ENCODE measurements at regions not wholly inside any gene's neighbourhood (a gene's known extent, or its start where the extent isn't known, plus 50 kb on each side); places are given as distances from the start of the nearest gene placed in this dataset.

DNA sequence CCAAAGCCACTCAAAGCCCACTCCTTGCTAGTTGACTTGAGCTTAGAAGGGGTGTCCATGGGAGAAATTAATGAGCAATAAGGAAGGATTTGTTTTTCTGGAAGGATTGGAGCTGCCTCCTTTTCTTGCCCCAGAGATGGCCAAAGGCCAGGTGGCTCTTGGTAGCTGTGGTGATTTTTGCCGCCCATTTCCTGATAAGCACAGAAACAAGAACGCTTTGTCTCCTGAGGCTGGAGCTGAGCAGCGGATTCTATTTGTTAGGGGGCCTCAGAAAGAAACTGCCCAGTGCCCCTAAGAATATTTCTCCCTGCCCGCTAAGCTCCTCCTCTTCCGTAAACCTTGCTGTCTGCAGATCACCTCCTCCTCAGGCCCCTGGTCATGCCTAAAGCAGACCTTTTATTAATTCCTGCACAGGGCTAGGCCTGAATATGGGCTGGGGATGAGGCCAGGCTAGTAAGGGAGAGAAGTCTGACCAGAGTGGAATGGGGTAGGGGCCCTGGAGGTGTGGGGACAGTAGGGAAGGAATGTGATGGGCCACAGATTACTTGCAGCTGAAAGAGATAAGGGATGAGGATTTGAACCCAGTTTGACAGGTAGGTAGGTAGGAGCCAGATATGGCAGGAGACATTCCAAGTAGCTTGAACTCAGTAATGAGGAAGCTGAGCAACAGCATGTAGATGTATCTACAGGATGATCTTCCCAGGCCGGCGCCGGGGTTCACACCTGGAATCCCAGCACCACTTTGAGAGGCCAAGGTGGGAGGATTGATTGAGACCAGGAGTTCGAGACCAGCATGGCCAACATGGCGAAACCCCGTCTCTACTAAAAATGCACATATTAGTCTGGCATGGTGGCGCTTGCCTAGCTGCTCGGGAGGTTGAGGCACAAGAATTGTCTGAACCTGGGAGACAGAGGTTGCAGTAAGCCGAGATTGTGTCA, 71.2 kb upstream of the NAA20 start:
- DNase-seq (ENCODE audit: low read depth in 1 of 2, low spot score in 1 of 2), result no peak
- in situ Hi-C loops (cut with HindIII; ENCODE audit: low pct_unique_long_range_greater_than_20kb, low sequenced_read_pairs), result no loop called here
- TF ChIP-seq JUND (IDR thresholded peaks at IDR 0.05; ENCODE audit: low read depth), result no peak

DNA sequence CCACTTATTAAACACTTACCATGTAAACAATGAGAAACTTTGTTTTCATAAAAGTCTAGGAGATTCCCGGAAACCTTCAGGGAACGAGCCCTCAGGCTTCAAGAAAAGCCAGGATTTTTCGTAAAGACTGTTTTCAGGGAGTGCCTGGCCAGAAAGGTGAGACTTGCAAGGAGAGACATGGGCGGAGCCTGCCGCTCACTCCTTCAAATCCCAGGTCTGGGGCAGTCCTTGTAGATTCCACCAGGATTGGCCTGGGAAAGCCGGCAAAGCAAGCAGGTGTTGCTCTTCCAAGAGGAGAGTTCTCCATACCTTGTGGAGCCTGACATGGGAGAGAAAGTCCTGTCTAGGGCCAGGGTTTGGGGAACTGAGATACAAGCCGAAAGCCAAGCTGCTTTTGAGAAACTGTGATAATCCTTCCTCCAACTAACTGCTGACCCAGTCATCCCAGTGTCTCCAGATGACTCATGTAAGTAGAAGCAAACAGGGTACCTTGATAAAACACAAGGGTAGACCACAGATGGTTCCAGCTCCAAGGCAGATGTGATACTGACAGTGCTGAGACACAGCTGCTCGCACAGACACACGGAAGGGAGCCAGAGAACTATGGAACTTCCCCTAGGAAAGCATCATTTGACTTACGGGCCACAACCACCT, 69.4 kb upstream of the NAA20 start:
- no peak for TF ChIP-seq JUND (IDR thresholded peaks at IDR 0.05; ENCODE audit: low read depth)
- in situ Hi-C loops (cut with HindIII; ENCODE audit: low pct_unique_long_range_greater_than_20kb, low sequenced_read_pairs), result no loop called here
- no peak for DNase-seq (ENCODE audit: low read depth in 1 of 2, low spot score in 1 of 2)

DNA sequence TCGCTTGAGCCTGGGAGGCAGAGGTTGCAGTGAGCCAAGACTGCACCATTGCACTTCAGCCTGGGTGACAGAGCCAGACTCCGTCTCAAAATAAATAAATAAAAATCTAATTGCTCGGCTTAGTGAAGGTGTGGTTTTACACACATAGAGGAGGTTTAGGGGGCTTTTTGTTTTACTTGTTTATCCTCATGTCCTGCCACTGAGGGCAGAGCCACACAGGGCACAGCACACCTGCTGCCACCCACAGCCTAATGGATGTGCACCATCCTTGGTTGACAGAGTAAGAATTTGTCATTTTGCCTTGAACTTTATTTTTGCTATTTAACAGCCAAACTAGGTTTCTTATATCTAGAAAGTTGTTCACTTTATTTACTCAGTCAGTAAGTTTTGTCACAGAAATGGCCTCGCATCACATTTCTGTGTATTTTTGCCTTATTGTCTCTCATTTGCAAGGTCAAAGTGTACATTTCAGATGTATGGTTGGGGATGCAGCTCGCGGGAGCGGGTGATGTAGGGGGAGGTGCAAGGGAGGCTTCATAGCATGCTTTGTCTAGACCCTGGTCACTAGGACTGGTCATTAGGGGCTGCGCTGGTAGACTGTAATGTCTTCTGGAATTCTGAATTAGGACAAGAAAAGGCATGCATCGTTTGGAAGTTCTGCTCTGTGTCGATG, 67.8 kb upstream of the NAA20 start:
- in situ Hi-C loops (cut with HindIII; ENCODE audit: low pct_unique_long_range_greater_than_20kb, low sequenced_read_pairs), result no loop called here
- DNase-seq (ENCODE audit: low read depth in 1 of 2, low spot score in 1 of 2), result no peak
- TF ChIP-seq JUND (IDR thresholded peaks at IDR 0.05; ENCODE audit: low read depth), result no peak

DNA sequence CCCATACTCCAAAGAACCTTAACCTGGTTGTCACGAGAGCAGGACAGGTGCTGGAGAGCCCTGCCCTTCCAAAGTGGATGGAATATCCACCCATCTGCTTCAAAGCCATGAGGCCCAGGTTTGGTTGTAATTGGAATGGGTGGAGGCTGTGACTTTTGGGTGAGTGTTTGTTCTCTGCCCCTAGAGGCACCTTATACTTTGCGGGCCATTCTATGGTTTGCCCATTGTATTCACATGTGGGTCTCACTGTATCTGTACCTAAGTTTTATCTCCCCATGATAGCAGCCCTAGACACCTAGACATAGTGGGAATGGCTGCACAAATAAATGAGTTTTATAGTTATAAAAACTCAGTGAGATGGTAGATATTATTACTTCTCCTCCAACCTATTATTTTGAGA, 67.1 kb upstream of the NAA20 start:
- in situ Hi-C loops (cut with HindIII; ENCODE audit: low pct_unique_long_range_greater_than_20kb, low sequenced_read_pairs), result no loop called here
- no peak for DNase-seq (ENCODE audit: low read depth in 1 of 2, low spot score in 1 of 2)
- no peak for TF ChIP-seq JUND (IDR thresholded peaks at IDR 0.05; ENCODE audit: low read depth)

DNA sequence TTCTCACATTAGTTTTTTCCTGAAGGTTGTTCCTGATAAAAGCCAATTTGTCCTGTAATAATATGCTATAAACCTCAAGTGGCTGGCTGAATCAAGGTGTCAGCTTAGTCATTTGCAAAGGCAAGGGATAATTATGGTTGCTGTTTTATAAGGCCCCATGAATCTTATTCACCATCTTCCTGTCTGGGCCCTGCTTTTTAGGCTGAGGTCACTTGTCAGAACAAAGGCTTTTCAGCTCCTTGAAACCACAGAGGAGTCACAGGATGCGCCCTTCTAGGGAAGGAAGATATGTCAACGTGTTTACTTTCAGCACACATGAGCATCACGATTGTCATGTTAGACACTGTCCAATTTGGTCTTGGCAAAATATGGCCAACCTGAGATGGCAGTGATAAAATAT, 64.8 kb upstream of the NAA20 start:
- DNase-seq (ENCODE audit: low read depth in 1 of 2, low spot score in 1 of 2), result no peak
- in situ Hi-C loops (cut with HindIII; ENCODE audit: low pct_unique_long_range_greater_than_20kb, low sequenced_read_pairs), result no loop called here
- TF ChIP-seq JUND (IDR thresholded peaks at IDR 0.05; ENCODE audit: low read depth), result no peak

DNA sequence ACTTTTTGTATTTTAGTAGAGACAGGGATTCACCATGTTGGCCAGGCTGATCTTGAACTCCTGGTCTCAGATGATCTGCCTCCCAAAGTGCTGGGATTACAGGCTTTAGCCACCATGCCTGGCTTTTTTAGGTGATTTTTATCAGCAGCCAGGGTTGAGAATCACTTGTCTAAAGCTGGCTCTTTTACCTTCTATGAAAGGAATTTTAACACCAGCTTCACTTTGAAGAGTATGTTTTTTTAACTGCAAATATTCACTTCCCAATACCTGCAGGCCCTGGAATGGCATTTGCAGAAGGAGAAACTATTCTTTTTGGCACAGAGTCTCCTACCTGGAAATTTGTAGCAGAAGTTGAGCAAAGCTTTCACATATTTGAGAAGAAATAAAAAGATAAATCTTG, 63.6 kb upstream of the NAA20 start:
- in situ Hi-C loops (cut with HindIII; ENCODE audit: low pct_unique_long_range_greater_than_20kb, low sequenced_read_pairs), result no loop called here
- DNase-seq (ENCODE audit: low read depth in 1 of 2, low spot score in 1 of 2), result no peak
- TF ChIP-seq JUND (IDR thresholded peaks at IDR 0.05; ENCODE audit: low read depth), result no peak

DNA sequence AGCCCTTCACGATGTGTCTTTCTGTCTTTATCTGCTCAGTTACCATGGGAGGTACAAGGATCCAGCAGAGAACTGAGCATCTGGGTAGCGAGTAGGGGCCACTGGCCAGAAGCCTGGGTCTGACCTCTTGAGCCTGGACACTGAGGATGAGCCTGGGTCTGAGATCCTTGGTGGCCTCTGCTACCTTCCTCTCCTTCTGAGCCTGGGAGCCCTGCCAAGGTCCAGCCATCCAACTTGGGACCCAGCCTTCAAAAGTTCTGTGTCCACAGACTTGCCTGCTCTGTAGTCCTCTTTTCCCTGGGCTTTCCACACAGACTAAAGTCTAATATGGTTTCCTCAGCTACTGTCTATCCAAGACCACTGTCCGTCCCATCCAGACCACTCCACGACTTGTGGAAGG, 60.2 kb upstream of the NAA20 start:
- in situ Hi-C loops (cut with HindIII; ENCODE audit: low pct_unique_long_range_greater_than_20kb, low sequenced_read_pairs), result no loop called here
- no peak for TF ChIP-seq JUND (IDR thresholded peaks at IDR 0.05; ENCODE audit: low read depth)
- no peak for DNase-seq (ENCODE audit: low read depth in 1 of 2, low spot score in 1 of 2)

DNA sequence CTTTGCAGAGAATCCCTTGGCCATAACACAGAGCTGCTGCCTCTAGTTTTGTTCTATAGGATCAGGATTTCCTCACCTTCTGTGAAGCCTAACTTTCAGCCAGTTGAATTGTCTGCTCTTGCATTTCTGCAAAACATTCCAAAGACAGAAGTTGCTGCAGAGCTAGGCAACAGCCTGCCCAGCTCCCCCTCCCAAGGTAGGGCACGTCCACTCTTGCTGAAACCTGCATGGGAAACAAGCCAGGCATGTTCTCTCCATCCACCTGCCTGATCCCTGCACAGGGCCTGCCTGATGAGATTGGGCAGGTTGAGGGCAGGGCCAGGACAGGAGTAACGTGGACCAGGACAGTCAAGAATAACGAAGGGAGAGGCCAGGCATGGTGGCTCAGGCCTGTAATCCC, 58.9 kb upstream of the NAA20 start:
- in situ Hi-C loops (cut with HindIII; ENCODE audit: low pct_unique_long_range_greater_than_20kb, low sequenced_read_pairs), result no loop called here
- no peak for DNase-seq (ENCODE audit: low read depth in 1 of 2, low spot score in 1 of 2)
- no peak for TF ChIP-seq JUND (IDR thresholded peaks at IDR 0.05; ENCODE audit: low read depth)

DNA sequence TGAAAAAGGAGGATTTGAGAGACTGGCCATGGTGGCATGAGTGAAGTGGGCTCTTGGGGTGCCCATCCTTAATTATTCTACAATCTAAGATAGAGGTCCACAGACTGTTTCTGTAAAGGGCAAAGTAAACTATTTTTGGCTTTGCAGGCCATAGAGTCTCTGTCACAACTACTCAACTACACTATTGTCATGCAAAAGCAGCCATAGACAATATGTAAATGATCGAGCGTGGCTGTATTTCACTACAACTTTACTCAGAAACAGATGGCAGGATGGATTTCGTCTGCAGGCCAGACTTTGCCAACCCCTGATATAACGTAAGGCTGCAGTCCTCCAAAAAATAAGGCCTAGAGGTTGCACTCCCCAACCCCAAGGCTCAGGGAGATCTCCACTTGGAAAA, 58.2 kb upstream of the NAA20 start:
- TF ChIP-seq JUND (IDR thresholded peaks at IDR 0.05; ENCODE audit: low read depth), result no peak
- no peak for DNase-seq (ENCODE audit: low read depth in 1 of 2, low spot score in 1 of 2)
- in situ Hi-C loops (cut with HindIII; ENCODE audit: low pct_unique_long_range_greater_than_20kb, low sequenced_read_pairs), result no loop called here

DNA sequence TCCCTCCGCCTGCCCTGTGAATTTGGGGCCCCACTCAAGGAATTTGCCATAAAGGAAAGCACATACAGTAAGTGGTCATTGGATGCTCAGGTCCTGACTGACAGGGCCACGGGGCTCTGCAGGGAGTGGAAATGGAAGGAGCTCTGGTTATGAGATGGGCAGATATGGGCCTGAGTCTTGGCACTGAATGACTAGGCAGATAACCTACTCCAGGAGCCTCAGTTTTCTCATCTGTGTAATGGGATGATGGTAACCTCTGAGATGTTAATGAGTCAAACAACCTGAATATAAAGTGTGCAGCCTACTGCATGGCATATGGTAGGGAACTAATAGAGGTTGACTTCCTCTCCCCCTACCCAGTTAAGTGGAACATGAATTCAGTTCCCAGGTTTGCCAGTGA, 56.4 kb upstream of the NAA20 start:
- no peak for TF ChIP-seq JUND (IDR thresholded peaks at IDR 0.05; ENCODE audit: low read depth)
- no peak for DNase-seq (ENCODE audit: low read depth in 1 of 2, low spot score in 1 of 2)
- in situ Hi-C loops (cut with HindIII; ENCODE audit: low pct_unique_long_range_greater_than_20kb, low sequenced_read_pairs), result no loop called here

DNA sequence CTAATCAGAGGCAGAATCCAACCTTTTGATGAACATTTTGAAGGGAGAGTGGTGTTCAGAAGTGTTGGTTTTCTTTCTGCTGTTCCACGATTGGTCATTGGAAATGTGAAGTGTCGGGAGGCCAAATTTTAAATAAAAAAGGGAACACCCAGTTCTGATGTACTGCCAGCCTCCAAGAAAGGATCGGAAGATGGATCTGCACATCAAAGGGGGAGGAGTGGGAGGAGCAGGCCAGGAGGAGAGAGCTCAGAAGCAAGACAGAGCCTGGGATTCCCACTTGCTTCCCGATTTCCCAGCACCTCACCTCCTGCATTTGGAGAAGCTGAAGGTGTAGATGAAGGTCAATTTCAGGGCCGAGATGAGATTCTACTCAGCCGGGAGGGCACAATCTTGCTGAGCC, 55.9 kb upstream of the NAA20 start:
- no peak for DNase-seq (ENCODE audit: low read depth in 1 of 2, low spot score in 1 of 2)
- no peak for TF ChIP-seq JUND (IDR thresholded peaks at IDR 0.05; ENCODE audit: low read depth)
- in situ Hi-C loops (cut with HindIII; ENCODE audit: low pct_unique_long_range_greater_than_20kb, low sequenced_read_pairs), result no loop called here

DNA sequence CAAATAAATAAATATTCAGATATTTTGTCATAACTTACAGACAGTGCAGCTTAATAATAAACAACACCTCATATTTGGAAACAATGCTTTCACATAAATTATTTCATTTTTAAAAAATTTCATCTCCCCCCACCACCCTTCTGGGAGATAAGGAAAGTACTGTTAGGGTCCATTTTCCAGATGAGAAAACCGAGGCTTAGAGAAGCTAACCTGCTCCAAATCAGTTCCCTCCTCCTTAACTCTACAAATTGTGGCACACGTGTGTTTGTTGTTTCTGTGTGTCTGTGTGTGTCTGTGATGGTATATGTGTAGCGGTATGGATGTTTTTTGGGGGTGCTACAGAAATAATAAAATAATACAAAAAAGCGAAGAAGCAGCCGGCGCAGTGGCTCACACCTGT, 54.2 kb upstream of the NAA20 start:
- TF ChIP-seq JUND (IDR thresholded peaks at IDR 0.05; ENCODE audit: low read depth), result no peak
- in situ Hi-C loops (cut with HindIII; ENCODE audit: low pct_unique_long_range_greater_than_20kb, low sequenced_read_pairs), result no loop called here

More for the DNA sequence above, 54.2 kb upstream of the NAA20 start:
- DNase-seq (ENCODE audit: low read depth in 1 of 2, low spot score in 1 of 2), result no peak

Measured in T47D (cell line).